ENCODE measurements at regions not wholly inside any gene's neighbourhood (a gene's known extent, or its start where the extent isn't known, plus 50 kb on each side); places are given as distances from the start of the nearest gene placed in this dataset.

DNA sequence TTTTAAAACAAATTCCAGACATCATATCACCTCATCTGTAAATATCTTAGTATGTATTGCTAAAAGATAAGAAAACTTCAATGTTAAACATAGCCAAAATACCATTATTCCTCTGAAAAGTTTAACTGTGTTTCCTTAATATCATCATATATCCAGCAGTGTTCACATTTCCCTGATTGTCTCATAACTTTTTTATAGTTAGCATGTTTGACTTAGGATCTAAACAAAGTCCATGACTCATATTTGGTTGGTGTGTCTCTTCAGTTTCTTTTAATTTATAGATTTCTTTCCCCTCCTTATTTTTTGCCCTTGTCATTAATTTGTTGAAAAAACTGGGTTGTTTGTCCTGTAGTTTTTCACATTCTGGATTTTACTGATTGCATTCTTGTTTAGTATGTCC, 163.0 kb downstream of the RPS12 start:
- Histone ChIP-seq H3K9ac (ENCODE audit: low read depth, low read length, poor library complexity, severe bottlenecking) (no peak overlapping the region), H2AFZ (ENCODE audit: low read length) (no peak overlapping the region), H3K36me3 (ENCODE audit: insufficient read depth, low read length) (no peaks in the 10 kb centered on the region), H3K9me3 (ENCODE audit: insufficient read depth, low read depth, low read length) (no peaks in the 10 kb centered on the region), H3K79me2 (ENCODE audit: insufficient read depth, low read length) (no peaks in the 10 kb centered on the region), H3K4me1 (ENCODE audit: insufficient read depth, low read length, poor library complexity, severe bottlenecking) (no peaks in the 10 kb centered on the region), H4K20me1 (ENCODE audit: insufficient read depth, low read length, poor library complexity, severe bottlenecking) (no peaks in the 10 kb centered on the region), H3K27me3 (ENCODE audit: insufficient read depth, low read length, poor library complexity, severe bottlenecking) (no peaks in the 10 kb centered on the region), H3K4me2 (ENCODE audit: low read depth, low read length, poor library complexity, severe bottlenecking) (no peak overlapping the region), H3K9me2 (replicated peaks; ENCODE audit: low read depth, low read length) (no peaks in the 10 kb centered on the region), H3K4me3 (ENCODE audit: low read length, poor library complexity, severe bottlenecking) (no peak overlapping the region), H3F3A (ENCODE audit: low read depth) (no peaks in the 10 kb centered on the region)
- TF ChIP-seq EZH2phosphoT487 (IDR thresholded peaks at IDR 0.05; ENCODE audit: borderline replicate concordance) (no peak), CTCF (conservative IDR thresholded peaks at IDR 0.05; ENCODE audit: low read length) (no peak)

- H3K79me2 ChIP-seq (ENCODE audit: insufficient read depth, low read length), result no peaks in the 10 kb centered on the region
- H3K9me3 ChIP-seq (ENCODE audit: insufficient read depth, low read depth, low read length), result no peaks in the 10 kb centered on the region
- no peaks in the 10 kb centered on the region for H3K27me3 ChIP-seq (ENCODE audit: insufficient read depth, low read length, poor library complexity, severe bottlenecking)
- H3K4me3 ChIP-seq (ENCODE audit: low read length, poor library complexity, severe bottlenecking), result no peak overlapping the region
- no peaks in the 10 kb centered on the region for H4K20me1 ChIP-seq (ENCODE audit: insufficient read depth, low read length, poor library complexity, severe bottlenecking)
- H2AFZ ChIP-seq (ENCODE audit: low read length), result no peak overlapping the region
- H3K9me2 ChIP-seq (replicated peaks; ENCODE audit: low read depth, low read length), result no peaks in the 10 kb centered on the region
- H3F3A ChIP-seq (ENCODE audit: low read depth), result no peaks in the 10 kb centered on the region
- H3K36me3 ChIP-seq (ENCODE audit: insufficient read depth, low read length), result no peaks in the 10 kb centered on the region
- H3K4me2 ChIP-seq (ENCODE audit: low read depth, low read length, poor library complexity, severe bottlenecking), result no peak overlapping the region
- no peaks in the 10 kb centered on the region for H3K4me1 ChIP-seq (ENCODE audit: insufficient read depth, low read length, poor library complexity, severe bottlenecking)
- TF ChIP-seq CTCF (conservative IDR thresholded peaks at IDR 0.05; ENCODE audit: low read length) (no peak), EZH2phosphoT487 (IDR thresholded peaks at IDR 0.05; ENCODE audit: borderline replicate concordance) (no peak)
- no peak overlapping the region for H3K9ac ChIP-seq (ENCODE audit: low read depth, low read length, poor library complexity, severe bottlenecking)
Measured at GRCh38 chr6:132978685-132979084, 164.3 kb downstream of the RPS12 start.

DNA sequence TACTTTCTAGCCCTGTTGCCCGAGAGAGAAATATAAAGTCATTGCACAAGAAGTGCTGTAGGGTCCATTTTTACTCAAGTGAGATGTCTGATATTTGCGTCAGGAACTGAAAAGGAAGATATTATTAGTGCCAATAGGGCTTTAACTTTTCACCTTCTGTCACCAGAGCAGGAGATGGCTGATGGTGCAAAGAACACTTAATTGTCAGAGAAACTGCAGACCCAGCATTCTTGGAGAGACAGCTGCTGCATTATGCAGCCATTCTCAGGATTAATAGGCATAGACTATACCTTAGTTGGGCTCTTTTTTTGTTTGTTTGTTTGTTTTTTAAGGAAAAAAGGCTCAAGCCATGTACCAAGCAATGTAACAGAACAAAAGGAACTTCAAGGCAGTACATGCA, 179.4 kb downstream of the RPS12 start:
- Histone ChIP-seq H3F3A (ENCODE audit: low read depth) (no peaks in the 10 kb centered on the region), H2AFZ (ENCODE audit: low read length) (no peak overlapping the region), H3K4me3 (ENCODE audit: low read length, poor library complexity, severe bottlenecking) (no peak overlapping the region), H3K79me2 (ENCODE audit: insufficient read depth, low read length) (no peaks in the 10 kb centered on the region), H3K9ac (ENCODE audit: low read depth, low read length, poor library complexity, severe bottlenecking) (no peak overlapping the region), H3K27me3 (ENCODE audit: insufficient read depth, low read length, poor library complexity, severe bottlenecking) (no peaks in the 10 kb centered on the region), H3K36me3 (ENCODE audit: insufficient read depth, low read length) (no peaks in the 10 kb centered on the region), H4K20me1 (ENCODE audit: insufficient read depth, low read length, poor library complexity, severe bottlenecking) (no peaks in the 10 kb centered on the region), H3K4me1 (ENCODE audit: insufficient read depth, low read length, poor library complexity, severe bottlenecking) (no peaks in the 10 kb centered on the region), H3K9me3 (ENCODE audit: insufficient read depth, low read depth, low read length) (no peaks in the 10 kb centered on the region), H3K4me2 (ENCODE audit: low read depth, low read length, poor library complexity, severe bottlenecking) (no peak overlapping the region), H3K9me2 (replicated peaks; ENCODE audit: low read depth, low read length) (no peaks in the 10 kb centered on the region; the same call in 1 of the 2 replicates)
- no peak for TF ChIP-seq CTCF (conservative IDR thresholded peaks at IDR 0.05; ENCODE audit: low read length)
- no peak for TF ChIP-seq EZH2phosphoT487 (IDR thresholded peaks at IDR 0.05; ENCODE audit: borderline replicate concordance)

Measured in Loucy (cell line).